Ectodermal cell (in vitro differentiated cells): ENCODE measurements at regions not wholly inside any gene's neighbourhood (a gene's known extent, or its start where the extent isn't known, plus 50 kb on each side); places are given as distances from the start of the nearest gene placed in this dataset.

Experiments used
- H3K27ac ChIP-seq: 2 replicates; pipeline ENCODE4 v1.7.0; 2013; ENCODE audit warnings: mild to moderate bottlenecking, low read depth, low read length; ENCODE audit not compliant: insufficient read depth, poor library complexity, severe bottlenecking
- H3K27me3 ChIP-seq: 2 replicates; pipeline ENCODE4 v1.7.0; 2013; ENCODE audit warnings: mild to moderate bottlenecking, low read length; ENCODE audit not compliant: insufficient read depth, control insufficient read depth, poor library complexity, severe bottlenecking
- H3K36me3 ChIP-seq: one replicate; pipeline ENCODE4 v1.7.0; 2013; ENCODE audit warnings: low read length; ENCODE audit not compliant: control insufficient read depth, insufficient read depth
- H3K4me1 ChIP-seq: one replicate; pipeline ENCODE4 v1.7.0; 2013; ENCODE audit warnings: low read length; ENCODE audit not compliant: control insufficient read depth, insufficient read depth
- H3K4me3 ChIP-seq: 2 replicates; pipeline ENCODE4 v1.7.0; 2013; ENCODE audit warnings: low read depth, low read length, control low read depth; ENCODE audit not compliant: insufficient read depth
- H3K9me3 ChIP-seq: 2 replicates; pipeline ENCODE4 v1.7.0; 2013; ENCODE audit warnings: mild to moderate bottlenecking, low read length, moderate library complexity; ENCODE audit not compliant: control insufficient read depth
- WGBS, 2 experiments: methylation state at CpG; one replicate each; pipeline ENCODE4 v1.1.7; 2013; ENCODE audit warnings: missing lambda C conversion rate in 2 of 2; 5-methylcytosine and 5-hydroxymethylcytosine counted together

DNA sequence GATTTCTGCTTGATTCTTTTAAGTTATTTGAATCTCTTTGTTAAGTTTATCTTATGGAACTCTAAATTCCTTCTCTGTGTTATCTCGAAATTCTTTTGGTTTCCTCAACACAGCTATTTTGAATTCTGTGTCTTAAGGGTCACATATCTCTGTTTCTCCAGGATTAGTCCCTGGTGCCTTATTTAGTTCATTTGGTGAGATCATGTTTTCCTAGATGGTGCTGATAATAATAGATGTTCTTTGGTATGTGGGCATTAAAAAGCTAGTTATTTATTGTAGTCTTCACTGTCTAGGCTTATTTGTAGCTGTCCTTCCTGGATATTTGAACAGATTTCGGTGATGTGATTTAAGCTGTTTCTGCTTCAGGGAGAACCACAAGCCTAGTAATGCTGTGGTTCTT lies 615.6 kb upstream of the NECTIN3 start:
- Histone ChIP-seq H3K27ac (no peak overlapping the region), H3K4me1 (no peaks in the 10 kb centered on the region), H3K27me3 (no peaks in the 10 kb centered on the region), H3K4me3 (no peak overlapping the region), H3K36me3 (no peaks in the 10 kb centered on the region), H3K9me3 (no peaks in the 10 kb centered on the region)
- WGBS, 2 experiments = 92 to 94% methylated on average over 2 of the region's 2 CpGs

DNA sequence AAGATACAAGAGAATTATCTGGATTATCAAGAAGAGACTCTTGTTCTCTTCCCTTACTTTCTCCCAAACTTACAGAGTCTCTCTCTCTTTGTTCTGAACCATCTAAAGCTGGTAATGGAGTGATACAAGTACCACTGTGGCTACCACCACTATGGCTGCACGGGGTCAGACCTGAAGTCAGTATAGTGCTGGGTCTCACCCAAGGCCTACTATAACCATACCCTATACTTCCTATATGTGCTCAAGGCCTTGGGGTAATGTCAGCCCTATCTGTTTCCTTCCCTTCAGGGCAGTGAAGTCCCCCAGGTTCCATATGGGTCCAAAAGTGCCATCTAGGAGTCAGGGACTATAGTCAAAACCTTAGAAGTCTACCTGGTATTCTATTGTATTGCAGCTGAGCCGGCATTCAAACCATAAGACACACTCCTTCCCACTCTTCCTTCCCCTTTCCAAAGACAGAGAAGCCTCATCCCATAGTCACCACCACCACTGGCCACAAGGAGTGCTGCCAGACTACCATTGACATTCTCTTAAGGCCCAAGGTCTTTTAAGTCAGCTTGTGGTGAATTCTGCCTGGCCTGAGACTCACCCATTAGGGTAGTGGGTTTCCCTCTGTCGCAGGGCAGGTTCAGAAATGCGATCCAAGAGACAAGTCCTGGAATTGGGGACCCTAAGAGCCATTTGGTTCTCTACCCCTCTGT lies 615.0 kb upstream of the NECTIN3 start:
- H3K4me1 ChIP-seq = no peaks in the 10 kb centered on the region
- H3K36me3 ChIP-seq = no peaks in the 10 kb centered on the region
- no peak overlapping the region for H3K27ac ChIP-seq
- no peaks in the 10 kb centered on the region for H3K9me3 ChIP-seq
- WGBS, 2 experiments = 92 to 96% methylated on average over 4 of the region's 4 CpGs
- no peaks in the 10 kb centered on the region for H3K27me3 ChIP-seq
- H3K4me3 ChIP-seq = no peak overlapping the region

DNA sequence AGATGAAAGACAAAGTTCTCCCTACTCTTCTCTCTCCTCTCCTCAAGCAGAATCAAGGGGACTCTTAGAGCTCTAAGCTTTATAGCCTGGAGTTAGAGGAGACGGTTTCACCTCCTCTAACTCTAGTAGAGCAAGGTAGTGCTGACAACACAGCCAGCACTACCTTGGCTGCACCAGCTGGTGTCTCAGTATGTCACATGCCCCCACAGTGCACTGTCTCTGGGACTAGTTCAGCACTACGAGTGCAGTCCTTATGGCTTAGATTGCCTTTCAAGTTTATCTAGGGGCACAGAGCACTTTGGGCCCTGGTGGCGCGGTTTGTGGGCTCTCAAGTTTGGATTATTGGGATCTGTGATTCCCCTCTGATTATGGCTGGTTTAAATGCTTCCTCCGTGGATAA lies 614.1 kb upstream of the NECTIN3 start:
- WGBS, 2 experiments = 76 to 92% methylated on average over 4 to 5 of the region's 5 CpGs
- no peaks in the 10 kb centered on the region for H3K4me1 ChIP-seq
- no peak overlapping the region for H3K4me3 ChIP-seq
- no peak overlapping the region for H3K27ac ChIP-seq
- no peaks in the 10 kb centered on the region for H3K36me3 ChIP-seq
- H3K27me3 ChIP-seq = no peaks in the 10 kb centered on the region
- H3K9me3 ChIP-seq = no peaks in the 10 kb centered on the region

DNA sequence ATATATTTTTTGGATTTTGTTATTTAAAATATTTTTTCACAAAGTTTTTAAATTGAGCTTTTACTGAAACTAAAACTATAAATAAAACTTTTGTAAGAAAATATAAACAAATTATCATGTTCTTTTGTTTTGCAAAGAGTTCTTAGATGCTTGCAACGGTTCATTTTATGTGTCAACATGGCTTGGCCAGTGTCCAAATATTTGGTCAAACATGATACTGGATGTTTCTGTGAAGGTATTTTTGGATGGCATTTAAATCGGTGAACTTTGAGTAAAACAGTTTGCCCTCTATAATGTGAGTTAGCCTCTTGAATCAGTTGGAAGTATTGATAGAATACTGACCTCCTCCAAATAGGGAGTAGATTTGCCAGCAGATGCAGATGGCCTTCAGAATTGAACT lies 612.6 kb upstream of the NECTIN3 start:
- Histone ChIP-seq H3K9me3 (no peaks in the 10 kb centered on the region), H3K36me3 (no peaks in the 10 kb centered on the region), H3K27me3 (no peaks in the 10 kb centered on the region), H3K4me3 (no peak overlapping the region), H3K4me1 (no peaks in the 10 kb centered on the region), H3K27ac (no peak overlapping the region)
- WGBS, 2 experiments = 98 to 100% methylated on average over 2 of the region's 2 CpGs

GRCh38 chr3:110470310-110470709 lies 601.3 kb upstream of the NECTIN3 start:
- WGBS, 2 experiments = 62% methylated on average over 3 of the region's 3 CpGs; no CpG with 5 or more reads in 1 of the 2 experiments
- Histone ChIP-seq H3K9me3 (no peaks in the 10 kb centered on the region), H3K4me3 (no peak overlapping the region), H3K27me3 (no peaks in the 10 kb centered on the region), H3K4me1 (no peaks in the 10 kb centered on the region), H3K36me3 (no peaks in the 10 kb centered on the region), H3K27ac (no peak overlapping the region)

DNA sequence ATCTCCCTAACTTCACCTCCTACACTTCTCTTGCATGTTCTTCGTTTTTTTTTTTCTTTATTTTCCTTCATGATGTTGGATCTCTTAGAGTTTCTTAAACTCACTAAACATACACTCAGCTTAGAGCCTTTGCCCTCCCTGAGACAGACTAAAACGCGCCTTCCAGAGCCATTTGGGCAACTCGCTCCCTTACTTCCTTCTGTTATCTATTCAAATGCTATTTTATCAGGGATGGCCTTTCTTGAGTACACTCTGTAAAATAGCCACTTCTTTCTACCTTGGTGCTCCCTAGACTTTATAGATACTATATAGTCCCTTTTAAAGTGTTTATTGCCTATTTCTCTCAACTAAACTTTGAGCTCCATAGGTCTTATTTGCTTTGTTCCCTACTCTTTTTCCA lies 598.2 kb upstream of the NECTIN3 start:
- Histone ChIP-seq H3K9me3 (no peaks in the 10 kb centered on the region), H3K4me1 (no peaks in the 10 kb centered on the region), H3K36me3 (no peaks in the 10 kb centered on the region), H3K27me3 (no peaks in the 10 kb centered on the region), H3K4me3 (no peak overlapping the region), H3K27ac (no peak overlapping the region)
- WGBS, 2 experiments = 92 to 97% methylated on average over 4 of the region's 4 CpGs

DNA sequence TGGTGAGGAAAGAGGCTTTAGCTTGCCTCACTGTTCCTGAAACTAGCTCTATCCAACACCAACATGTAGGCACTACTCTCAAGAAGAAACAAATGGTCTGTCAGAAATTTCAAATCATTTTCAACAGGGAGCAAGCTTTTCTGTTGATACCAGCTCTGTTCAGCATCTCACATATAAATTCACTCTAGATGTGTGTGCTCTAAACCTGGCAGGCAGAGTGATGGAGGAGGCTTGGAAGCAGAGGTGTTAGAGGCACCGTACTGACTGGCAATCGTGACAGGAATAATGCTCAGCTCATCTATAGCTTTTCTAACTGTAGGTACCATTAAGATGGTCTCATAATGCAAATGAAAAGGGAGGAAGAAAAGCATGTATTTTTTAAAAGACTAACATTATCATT lies 597.2 kb upstream of the NECTIN3 start:
- H3K4me3 ChIP-seq = no peak overlapping the region
- H3K4me1 ChIP-seq = no peaks in the 10 kb centered on the region
- no peaks in the 10 kb centered on the region for H3K27me3 ChIP-seq
- WGBS, 2 experiments = 87 to 92% methylated on average over 2 of the region's 2 CpGs
- no peaks in the 10 kb centered on the region for H3K9me3 ChIP-seq
- no peaks in the 10 kb centered on the region for H3K36me3 ChIP-seq
- H3K27ac ChIP-seq = no peak overlapping the region

DNA sequence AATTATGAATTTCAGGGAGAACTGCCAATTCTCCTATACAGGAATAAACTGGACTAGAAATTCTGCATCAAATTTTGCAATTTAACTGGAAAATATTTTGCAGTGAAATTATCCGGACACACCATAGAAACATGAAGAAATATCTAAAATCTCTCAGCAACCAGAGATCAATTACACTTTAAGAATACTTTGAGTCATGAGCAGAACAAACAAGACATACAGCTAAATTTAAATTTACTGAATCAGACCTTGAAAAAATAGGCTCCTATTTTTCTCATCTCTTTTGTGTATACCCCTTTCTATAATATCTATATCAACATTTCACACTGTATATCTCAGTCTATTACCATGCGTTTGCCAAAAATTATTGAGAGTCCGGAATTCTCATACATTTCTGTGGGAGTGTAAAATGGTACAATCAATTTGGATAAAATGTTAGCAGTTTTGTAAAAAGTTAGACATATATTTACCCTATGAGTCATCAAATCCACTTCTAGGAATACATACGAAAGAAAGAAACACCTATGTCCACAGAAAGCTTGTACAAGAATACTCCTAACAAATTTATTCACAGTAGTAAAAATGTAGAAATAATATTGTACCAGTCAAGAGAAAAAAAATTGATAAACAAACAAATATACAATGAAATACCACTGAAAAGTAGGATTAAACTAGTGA lies 593.1 kb upstream of the NECTIN3 start:
- WGBS, 2 experiments = 98 to 100% methylated on average over 1 to 2 of the region's 4 CpGs
- H3K27ac ChIP-seq = no peak overlapping the region

DNA sequence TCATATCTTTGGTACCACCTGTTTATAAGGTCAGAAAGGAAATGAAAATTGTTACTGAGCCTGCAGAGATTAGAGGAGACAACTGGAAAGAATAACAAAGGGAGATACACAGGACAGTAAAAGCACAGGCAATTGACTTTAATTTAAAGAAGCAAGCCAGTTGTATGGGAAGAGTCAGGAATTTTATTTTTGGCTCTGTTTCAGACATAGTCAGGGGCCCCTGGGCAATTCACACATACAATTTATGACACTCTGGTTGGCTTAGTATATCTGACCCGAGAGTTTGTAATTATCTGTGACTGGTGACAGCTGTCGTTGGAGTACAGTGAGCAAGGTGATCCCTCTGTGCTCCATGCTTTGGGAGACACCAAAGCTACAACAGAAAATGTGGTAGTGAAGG lies 591.9 kb upstream of the NECTIN3 start:
- Histone ChIP-seq H3K9me3 (no peaks in the 10 kb centered on the region), H3K4me1 (no peaks in the 10 kb centered on the region), H3K27me3 (no peaks in the 10 kb centered on the region), H3K36me3 (no peaks in the 10 kb centered on the region), H3K27ac (no peak overlapping the region), H3K4me3 (no peak overlapping the region)
- WGBS, 2 experiments = 88 to 92% methylated on average over 2 of the region's 2 CpGs

More for the DNA sequence above, 593.1 kb upstream of the NECTIN3 start:
- H3K9me3 ChIP-seq = no peaks in the 10 kb centered on the region
- H3K4me1 ChIP-seq = no peaks in the 10 kb centered on the region
- H3K4me3 ChIP-seq = no peak overlapping the region
- H3K36me3 ChIP-seq = no peaks in the 10 kb centered on the region
- no peaks in the 10 kb centered on the region for H3K27me3 ChIP-seq

GRCh38 chr3:110485389-110485788 lies 586.2 kb upstream of the NECTIN3 start:
- H3K27me3 ChIP-seq = no peaks in the 10 kb centered on the region
- no peaks in the 10 kb centered on the region for H3K4me1 ChIP-seq
- H3K9me3 ChIP-seq = no peaks in the 10 kb centered on the region
- H3K36me3 ChIP-seq = no peaks in the 10 kb centered on the region
- 90 to 100% methylated on average over 2 of the region's 2 CpGs for WGBS, 2 experiments
- H3K4me3 ChIP-seq = no peak overlapping the region
- H3K27ac ChIP-seq = no peak overlapping the region
